Femur (tissue), 1 donor: ENCODE measurements at regions not wholly inside any gene's neighbourhood (a gene's known extent, or its start where the extent isn't known, plus 50 kb on each side); places are given as distances from the start of the nearest gene placed in this dataset.
A peak's percentile ranks its signal among the peaks of the same experiment; 100 is the strongest.

Experiments
- DNase-seq: peaks from one replicate; pipeline ENCODE4 v3.0.0-alpha.2; 2017

DNA sequence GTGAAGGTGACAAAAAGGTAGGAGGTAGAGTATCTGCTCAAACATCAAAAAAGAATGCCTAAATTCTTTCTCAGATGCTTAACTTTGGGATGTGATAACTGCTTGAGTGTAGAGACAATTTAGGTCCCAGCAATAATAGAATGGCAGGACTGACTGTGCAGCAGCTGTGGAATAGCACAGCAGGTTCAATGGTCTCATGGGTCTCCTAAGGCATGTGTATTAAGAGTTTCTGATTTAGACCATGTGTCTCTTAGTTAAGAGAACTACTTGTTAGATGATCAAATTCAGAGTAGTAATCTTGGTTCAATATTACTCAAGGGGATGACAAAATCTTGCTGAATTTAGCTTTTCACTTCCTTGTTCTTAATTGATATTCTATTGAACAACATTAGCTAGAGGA, 72.0 kb downstream of the ALX1 start:
- DNase-seq, result no peak

DNA sequence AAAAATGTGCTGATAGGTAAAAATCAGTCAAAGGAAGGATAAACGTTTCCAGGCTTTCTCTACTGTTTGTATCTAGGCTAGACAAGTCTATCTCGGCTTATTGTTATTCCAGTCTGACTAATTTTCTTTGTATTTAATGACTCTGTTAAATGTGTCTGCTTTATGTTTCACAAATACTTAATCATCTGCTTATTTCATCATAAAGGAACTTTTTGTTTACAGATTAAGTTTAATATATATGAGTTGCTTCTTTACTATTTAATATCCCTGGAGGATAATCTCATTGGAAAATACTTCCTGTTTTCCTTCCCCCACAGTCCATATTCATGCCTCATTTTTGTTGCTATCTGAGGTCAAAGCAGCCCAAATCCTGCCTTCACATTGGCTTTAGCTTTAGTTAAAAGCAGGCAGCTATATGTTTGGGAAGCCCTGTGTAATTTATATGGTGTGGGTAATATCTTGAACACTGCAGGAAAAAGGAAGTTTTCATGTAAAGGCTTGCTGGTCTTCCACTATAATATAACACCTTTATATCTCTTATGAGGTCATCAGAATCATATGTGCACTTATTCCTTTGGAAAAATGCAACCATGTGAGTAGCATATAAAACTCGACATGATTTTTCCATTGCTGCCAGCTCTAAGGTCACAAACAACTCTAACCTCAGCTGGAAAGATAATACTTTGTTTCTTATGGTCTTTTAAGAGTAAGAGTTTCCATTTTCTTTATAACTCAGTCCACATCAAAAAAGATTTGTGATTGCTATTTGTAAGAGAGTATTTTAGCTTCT, 76.8 kb downstream of the ALX1 start:
- DNase-seq, result no peak

DNA sequence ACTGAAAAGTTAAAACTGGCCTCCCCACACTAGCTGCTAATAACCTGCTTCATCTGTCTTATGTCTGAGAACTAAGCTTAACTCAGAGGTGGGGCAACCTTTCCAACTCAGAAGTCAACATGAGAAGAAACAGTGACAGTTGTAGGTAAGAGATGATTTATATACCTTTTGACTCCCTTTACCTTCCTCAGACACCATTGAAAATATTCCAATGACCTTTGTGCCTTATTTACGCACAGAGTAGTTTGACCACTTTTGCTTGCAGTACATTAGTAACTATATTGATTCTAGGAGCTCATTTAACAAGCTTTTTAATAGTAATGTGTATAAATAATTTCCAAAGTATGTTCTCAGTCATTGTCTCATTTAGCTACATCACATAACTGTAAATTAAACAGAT, 77.6 kb downstream of the ALX1 start:
- no peak for DNase-seq

DNA sequence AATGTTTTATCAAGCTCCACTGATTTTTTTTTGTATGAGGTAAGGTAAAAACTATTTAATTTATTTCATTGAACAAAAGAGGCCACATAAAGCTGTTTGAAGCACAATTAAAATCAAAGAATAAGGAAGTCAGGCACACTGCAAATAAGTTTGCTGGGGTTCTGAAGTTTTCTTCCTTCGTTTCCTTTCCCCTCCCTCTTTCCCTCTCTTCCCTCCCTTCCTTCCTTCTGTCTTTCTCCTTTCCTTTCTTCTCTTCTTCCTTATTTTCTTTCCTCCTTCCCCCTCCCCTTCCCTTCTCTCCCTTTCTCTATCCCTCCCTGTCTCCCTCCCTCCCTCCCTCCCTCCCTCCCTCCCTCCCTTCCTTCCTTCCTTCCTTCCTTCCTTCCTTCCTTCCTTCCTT, 78.7 kb downstream of the ALX1 start:
- DNase-seq, result no peak

DNA sequence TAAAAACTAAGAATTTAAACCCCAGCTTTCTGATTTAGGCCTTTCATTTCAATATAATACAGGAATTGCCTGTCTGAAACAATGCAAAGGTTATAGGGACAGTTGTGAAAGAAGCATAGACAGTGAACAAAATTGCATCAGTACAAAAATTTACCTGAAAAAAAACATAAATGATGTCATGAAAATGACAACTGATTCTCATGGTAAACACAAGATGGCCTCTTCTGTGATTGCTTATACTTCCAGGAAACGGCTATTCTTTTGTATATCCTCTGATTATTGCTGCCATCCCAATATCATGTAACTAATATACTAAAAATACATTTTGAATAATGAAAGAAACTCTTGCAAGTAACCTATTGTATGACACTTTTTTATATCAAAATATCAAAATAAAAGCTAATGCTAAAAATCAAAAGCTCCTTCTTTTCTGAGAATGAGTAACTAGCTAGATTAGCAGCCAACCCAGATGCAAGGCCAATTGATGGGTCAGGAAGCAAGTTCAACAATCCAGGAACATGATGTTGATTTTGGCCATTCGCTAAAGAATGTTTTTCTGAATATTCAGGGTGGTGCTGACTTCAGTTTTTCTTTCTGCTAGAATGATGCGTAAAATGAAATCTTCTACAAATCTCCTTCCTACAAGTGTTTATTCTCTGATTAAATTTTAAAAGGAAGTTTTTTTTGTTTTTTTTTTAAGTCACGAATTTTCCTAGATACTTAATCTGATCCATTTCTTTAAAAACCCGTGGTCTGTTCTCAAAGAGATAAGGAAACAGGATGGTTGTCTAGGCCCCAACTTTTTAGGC, 83.6 kb downstream of the ALX1 start:
- no peak for DNase-seq

DNA sequence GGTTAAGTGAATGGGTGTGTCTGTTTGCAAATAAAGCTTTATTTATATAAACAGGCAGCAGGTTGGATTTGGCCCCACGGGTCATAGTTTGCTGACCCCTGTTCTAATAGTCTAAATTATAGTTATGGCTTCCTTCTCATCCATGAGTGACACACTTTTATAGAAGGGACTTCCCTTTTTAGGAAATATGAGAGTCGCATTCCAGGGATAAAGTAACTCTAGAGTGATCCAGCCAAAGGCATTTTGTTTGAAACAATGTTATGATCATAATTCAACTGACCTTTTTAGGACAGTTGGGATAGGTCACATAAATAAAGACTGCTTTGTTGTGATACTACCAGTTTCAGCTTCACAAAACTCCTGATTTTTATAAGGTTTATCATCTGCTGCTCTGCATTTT, 87.9 kb downstream of the ALX1 start:
- no peak for DNase-seq

DNA sequence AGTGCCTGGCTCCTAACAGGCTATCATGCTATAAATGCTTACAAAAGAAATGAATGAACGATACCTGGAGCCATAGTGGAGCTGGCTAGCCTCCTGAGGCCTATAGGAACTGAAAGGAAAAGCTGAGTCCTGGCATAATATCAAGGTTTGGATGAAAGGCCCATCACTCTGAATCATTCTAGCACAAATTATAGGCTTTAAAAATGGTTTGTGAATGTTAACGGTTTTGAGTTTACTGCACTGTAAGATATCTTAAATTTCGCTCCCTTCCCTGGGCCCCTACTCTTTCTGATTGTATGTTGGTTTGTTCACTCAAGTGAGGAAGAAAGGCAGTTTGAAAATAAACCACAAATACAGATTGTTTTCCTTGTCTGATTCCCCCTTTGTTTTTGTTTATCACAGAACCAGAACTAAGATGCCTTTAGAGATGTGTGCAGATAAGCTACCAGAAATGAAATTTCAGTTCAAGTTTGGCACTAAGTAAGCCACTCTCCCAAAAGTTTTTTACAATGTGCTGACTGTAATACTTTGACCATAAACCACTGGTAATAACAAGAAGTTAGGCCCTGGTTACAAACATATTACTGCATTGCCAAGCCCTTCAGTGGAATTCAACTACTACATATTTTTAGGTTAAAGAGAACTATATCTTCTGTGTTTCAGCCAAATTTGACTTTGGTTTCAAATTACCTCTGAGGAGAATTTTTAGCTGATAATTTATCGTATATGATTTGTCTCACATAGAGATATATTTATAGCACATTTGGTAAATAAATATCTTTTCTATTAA, 89.5 kb downstream of the ALX1 start:
- DNase-seq, result no peak

DNA sequence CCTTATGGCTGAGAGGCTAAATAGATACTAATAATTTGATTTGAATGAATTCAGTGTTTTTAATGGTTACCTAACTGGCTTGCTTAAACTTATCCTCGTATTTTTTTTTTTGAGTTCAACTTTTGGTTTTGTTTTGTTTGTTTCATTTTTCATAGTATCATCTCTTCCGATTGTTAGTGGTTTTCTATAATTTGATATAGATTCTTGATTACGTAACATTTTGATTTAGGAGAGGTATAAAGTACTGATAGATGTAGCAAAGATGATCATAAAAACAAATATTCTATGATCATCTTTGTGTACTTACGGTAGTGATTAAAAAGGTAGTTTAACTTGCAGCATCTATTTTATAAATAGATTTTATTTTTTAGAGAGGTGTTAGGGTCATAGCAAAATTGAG, 93.0 kb downstream of the ALX1 start:
- DNase-seq, result no peak

DNA sequence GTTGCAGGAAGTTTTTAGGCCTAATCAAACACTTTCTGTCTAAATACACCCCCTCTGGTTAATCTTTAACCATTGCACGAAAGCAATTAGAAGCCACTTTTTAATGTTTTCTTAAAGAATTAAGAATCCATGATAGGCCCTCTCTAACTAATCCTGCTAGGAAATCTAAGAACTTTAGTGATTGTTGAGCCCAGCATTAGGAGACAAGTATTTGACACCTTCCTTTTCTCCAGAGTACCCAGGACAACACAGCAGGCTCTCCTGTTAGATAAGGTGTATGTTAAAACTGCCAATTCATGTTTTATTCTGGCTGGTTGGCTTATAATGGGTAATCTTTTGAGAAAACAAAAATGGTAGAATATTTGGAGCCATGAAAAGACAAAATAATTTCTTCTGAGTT, 95.0 kb downstream of the ALX1 start:
- DNase-seq, result no peak

DNA sequence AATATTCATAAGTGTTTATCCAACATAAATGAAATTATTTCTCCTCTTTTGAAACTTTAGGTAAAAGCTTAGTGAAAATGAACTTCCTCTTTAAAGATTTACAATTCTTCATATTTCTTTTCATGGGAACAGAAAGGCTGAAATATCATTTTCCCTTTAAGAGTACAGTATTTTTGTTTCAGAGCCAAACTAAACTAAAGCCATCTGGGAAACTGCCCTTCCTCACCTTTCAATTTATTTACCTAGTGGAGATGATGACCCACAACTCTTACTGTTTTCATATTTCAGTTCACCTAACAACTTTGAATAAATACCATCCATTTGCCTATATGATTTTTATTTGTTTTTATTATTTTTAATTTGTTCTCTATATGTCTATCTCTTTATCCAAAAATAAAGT, 105.4 kb downstream of the ALX1 start:
- no peak for DNase-seq

DNA sequence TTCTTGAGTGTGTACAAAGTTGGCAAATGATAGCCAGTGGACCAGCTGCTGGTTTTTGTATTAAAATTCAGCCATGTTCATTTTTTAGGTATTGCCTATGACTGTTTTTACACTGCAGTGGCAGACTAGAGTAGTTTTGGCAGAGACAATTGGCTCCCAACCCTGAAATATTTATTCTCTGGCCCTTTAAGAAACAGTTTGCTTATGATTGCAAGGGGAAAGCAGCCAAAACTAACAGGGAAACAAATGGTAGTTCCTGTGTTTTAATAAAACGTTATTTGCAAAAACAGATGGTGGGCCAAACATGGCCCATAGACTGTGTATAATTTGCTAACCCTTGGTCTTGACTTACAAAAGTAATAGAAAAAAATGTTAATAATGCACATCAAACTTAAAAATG, 110.2 kb downstream of the ALX1 start:
- DNase-seq, result no peak

DNA sequence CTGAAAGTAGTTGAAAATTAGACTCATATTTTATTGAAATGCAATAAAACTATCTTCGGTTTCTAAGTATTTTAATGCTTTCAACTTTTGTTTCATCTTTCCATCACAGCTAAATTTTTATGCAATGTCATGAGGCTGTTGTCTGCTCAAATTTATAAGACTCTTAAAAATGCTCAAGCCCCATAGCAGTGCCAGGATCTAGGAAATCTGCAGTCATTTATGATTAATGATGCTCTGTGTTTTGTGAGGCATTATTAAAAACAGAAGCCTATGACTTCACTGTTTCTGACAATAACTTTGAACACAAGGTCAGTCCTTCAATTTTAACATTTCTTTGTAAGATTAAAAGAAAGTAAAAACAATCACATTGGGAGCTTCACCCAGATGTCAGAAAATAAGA, 112.5 kb downstream of the ALX1 start:
- DNase-seq, result no peak

DNA sequence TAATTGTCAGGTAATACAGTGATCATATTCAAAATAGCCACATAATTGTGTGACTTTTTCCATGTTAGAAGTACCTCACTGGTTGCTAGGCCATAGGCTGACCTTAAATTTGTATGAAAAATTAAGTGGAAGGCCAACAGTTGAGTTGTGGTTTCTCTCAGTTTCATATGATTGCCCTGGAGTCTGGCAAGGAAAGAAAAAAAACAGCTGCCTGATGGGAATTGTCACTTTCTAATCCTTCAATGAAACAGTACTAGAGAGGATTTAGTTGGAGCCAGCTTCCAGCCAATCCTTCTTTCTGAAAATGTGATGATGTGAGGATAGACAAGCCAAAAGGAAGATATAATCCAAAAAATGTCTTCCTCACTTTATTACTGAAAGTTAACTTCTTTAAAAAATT, 113.6 kb downstream of the ALX1 start:
- DNase-seq, result no peak

DNA sequence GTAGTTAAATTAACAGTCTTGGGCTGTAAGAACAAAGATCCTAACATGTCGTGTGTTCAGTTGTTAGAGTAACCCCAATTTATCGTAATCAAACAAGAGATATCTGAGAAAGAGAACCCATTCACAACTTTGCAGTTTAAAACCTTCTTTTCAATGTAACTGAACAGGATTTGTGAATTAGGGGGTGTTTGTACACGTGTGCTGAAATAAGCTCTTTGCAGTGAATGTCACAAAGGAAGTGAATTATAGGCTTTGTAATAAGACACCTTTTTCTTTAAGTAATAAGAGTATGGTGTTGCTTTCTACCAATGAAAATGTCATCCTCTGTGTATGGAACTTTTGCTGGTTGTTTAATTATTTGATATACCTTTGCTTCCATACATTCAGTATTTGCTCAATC, 114.0 kb downstream of the ALX1 start:
- no peak for DNase-seq

DNA sequence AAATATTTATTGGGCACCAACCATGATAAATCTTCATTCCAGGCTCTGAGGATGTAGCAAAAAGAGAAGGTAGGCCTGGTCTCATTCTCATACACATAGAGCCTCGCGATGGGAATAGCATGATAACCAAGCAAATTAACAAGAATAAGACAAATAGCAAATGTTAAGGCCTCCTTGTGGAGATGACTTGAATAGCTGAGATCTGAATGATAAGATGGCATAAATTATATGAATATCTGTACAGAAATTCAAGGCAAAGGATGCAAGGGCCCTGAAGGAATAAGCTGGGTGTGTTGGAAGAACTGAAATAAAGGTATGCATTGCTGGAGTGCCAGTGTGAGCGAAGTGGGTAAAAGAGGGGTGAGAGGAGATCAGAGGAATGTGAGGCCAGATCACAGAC, 114.8 kb downstream of the ALX1 start:
- DNase-seq, result no peak

DNA sequence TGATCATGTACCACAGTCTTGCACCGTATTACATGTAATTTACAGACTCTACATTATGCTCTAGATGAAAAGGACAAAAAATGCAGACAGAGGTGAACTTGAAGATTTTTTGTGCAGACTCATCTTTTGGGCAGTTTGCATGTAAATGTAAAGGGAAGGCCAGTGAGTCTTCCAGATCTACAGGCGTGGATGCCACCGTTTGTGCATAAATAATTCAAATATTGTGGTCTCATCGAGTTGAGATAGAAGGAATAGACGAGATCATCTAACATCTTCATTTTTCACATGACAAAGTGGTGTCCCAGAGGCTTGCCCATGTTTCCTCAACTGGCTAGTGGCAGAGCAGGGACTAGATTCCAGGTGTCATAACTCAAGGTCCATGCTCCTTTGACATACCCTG, 125.2 kb downstream of the ALX1 start:
- no peak for DNase-seq

DNA sequence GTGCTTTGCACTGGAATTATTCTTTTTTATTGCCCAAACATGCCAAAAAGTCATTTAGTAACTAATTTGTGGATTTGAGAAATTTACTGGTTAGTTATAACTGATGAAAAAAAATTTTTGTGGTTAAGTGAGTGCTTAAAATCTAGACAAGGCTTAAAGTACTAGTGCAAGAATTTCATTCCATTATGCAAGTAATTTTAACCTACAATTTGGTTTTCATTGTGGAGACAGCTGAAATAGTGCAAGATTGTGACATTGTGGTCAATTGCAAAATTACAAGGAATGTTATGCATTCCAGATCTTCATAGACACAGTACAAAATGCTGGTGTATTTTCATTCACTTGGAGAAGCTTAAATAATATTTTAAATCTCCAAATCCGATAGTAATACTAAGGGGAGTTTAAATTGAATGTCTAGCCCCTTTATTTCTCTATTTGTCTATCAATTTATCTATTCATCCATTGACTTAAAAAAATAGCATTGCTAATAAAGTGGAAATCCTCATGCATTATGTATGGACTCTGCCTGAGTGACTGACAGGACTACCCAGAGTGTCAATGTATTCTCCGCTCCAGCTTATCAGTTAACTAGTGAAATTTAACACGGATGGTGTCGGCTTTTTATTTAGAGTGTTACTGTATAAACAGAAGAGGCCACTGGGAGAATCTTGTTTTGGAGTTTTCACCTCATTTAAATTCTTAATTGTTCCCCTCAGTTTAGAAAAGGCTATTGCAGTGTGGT, 125.9 kb downstream of the ALX1 start:
- no peak for DNase-seq

DNA sequence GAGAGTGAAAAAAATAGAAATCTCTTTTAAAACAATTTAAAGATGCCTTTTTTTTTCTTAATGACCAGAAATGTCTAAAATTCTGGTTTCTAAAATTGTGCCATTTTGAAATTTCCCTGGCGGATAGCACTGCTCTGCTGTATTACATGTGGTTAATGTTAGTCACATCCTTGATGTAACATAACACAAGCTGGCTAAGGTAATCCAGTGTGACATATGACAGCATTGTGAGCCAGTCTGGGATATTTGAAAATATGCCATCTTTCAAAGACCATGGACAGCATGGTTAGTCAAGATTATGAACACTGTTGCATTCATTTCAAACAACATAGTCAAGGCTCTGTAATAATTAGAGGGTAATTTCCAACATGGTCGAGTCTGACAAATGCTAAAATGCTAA, 133.2 kb downstream of the ALX1 start:
- no peak for DNase-seq

DNA sequence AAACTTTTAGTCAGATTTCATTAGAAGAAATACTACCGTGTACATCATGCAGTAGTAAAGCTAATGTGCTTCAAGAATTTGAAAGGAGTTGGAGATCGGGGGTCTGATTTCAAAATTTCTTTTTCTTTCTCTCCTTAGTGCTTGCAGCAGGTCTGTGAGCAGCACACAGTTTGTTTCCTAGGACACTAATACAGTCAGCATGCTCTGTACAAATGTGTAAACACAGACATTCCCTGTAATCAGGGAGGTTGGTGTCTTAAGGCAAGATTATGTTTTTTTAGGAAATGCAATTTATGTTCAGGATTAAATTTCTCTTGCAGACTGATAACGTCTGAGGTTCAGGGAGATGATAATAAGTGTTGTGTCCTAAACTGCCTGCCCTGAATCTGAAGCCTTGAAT, 142.7 kb downstream of the ALX1 start:
- no peak for DNase-seq

DNA sequence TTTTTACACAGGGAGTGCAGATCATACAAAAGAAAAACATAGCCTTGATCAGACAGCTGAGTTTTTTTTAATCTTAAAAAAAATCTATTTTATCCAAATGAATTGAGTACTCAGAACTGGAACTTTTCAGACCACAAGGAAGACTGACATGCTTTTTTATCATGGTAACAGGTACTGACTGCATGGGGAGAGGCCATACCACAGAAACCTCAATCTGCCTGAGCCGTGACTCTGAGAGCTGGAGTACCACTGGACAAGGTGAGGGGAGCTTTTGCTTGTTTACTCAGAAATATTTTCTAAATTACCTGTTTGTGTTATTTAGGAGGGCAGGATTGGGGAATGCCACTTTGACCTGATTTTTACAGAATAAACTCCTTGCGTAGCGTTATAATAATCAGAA, 143.9 kb downstream of the ALX1 start:
- no peak for DNase-seq

DNA sequence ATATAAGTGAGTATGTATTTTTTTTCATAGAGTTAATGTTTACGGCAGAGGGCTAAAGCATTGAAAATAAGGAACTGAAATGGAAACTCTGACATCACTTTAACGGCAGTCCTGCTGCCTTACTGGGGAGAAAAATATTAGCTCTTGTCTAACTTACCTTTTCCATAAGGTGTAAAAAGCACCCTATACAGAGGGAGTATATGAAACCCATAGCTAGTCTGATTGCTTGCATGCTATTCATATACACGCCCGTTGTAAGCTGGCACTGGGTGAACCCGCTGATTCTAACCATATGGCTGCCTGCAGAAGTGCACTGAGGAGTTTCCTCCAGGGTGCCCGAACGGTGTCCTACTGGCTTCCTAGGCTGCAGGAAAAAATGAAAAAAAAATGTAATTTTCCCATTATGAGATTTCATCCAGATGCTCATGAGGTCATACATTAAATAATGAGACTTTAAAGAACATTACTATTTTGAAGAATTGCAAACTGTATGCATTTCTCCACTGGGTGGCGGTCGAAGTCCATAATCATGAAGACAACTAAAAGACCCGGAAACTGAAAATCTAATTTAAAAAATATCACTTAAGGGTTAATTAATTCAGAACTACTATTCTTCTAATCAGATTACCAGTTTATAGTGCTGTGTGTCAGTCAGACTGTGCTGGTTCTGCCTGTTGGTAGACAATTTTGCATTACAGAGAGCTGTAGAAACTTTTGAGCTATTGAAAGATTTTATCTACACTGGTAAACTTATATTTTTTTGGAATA, 144.7 kb downstream of the ALX1 start:
- peak; percentile 35 for DNase-seq

DNA sequence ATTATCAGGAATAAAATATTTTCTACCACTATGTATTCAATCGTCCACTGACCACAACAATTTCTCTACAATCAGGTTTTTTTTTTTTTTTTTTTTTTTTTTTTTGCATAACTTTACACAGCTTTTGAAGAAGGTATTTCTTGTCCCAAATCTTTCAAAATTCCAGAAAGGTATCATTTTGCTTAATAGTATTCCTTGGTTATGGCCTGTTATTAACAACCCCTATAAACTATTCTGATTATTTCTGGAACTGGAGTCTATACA, 145.3 kb downstream of the ALX1 start:
- DNase-seq, result no peak

DNA sequence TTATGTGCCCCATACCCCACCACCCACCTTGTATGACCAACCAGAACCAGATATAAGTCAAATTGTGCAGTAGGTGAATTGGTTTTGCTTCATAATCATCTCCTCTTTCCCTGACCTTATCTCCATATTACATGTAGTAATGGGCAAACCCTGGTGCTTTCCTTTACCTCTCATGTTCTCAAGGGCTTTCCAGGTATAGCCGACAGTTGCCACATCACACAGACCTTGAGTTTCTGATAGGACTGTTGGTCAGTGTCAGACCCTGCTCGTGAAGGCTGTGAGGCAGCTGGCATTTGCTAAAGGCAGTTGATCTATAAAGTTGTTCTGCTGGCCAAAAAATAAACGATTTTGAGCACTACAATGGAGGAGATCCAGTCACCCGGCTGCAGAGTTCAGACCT, 145.9 kb downstream of the ALX1 start:
- no peak for DNase-seq
